CD4-positive, alpha-beta T cell treated with Interleukin-4 for 1 hour (primary cell): ENCODE measurements at regions not wholly inside any gene's neighbourhood (a gene's known extent, or its start where the extent isn't known, plus 50 kb on each side); places are given as distances from the start of the nearest gene placed in this dataset.

Experiments used
- DNase-seq, 2 donors: peaks; one replicate each; pipeline ENCODE4 v3.0.0-alpha.2; 2020 to 2022

DNA sequence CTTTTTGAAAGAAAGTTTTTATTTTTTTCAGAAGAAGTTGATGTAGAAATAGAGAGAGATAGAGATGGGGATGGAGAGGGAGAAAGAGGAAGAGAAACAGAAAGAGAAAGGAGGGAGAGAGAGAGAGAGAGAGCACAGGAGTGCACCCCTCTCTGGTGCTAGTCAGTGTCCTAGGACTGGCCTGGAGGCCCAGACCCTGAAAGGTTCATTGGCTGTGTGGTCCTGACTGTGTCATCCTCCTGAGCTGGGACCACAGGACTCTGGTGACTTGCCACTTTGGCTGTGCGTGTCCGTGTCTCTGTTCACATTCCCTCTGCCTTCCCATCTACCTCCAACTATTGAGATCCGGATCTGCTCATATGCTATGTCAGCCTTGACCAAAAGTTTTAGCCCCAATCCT, 62.1 kb upstream of the SHH start:
- no peak for DNase-seq

GRCh38 chr7:155874010-155874409, 61.7 kb upstream of the SHH start:
- no peak for DNase-seq

DNA sequence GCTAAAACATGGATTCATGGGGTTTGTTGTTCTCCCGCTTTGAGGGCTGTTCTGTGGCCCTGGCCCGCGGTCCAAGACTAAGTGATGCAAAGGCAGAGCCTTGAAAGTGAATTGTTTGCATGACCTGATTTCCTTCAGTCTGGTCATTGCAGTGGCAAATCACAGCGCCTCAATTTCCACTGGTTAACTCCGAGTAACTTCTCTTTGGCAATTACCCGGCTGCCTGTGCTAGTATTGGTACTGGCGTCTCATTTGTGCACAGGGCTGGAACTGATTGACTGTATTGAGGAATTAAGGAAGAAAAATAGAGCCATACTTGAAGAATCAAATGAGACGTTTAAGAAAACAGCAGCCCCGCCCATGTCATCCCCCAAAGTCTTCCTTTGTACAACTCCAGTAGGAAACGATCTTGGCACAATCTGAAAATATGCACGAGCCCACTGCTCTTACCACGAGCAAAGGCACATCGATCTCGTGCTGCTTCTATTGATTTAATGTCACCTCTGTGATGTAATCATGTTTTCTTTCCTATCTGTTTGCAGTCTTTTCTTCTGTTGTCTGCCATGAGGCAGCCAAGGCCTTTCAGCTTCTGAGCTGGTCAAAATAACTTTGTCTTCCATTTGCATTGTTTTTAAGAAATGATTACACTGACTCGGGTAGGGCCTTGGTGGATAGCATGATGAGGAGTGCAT, 60.6 kb upstream of the SHH start:
- DNase-seq = no peak

- DNase-seq = no peak
These were observed 58.9 kb upstream of the SHH start for GRCh38 chr7:155871211-155871610.

- DNase-seq = no peak
These were observed 58.3 kb upstream of the SHH start for GRCh38 chr7:155870334-155871180.

DNA sequence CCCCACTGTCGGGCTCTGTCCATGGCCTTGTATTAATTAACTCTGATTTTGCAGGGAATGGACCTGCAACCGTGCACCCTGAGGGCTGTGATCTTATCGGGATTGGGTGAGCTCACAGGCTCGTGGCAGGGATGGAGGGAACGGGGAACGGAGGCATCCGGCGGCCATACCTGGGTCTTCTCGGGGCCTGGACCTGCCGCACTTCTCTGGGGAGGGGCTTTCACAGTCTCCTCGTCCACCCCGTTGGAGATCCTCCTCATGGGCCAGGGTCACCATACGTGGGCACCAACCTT, 57.5 kb upstream of the SHH start:
- DNase-seq = no peak

GRCh38 chr7:155868955-155869783, 56.9 kb upstream of the SHH start:
- DNase-seq = no peak

- DNase-seq = no peak
These were observed 55.6 kb upstream of the SHH start for GRCh38 chr7:155867734-155868400.

GRCh38 chr7:155867280-155867679, 55.0 kb upstream of the SHH start:
- no peak for DNase-seq

DNA sequence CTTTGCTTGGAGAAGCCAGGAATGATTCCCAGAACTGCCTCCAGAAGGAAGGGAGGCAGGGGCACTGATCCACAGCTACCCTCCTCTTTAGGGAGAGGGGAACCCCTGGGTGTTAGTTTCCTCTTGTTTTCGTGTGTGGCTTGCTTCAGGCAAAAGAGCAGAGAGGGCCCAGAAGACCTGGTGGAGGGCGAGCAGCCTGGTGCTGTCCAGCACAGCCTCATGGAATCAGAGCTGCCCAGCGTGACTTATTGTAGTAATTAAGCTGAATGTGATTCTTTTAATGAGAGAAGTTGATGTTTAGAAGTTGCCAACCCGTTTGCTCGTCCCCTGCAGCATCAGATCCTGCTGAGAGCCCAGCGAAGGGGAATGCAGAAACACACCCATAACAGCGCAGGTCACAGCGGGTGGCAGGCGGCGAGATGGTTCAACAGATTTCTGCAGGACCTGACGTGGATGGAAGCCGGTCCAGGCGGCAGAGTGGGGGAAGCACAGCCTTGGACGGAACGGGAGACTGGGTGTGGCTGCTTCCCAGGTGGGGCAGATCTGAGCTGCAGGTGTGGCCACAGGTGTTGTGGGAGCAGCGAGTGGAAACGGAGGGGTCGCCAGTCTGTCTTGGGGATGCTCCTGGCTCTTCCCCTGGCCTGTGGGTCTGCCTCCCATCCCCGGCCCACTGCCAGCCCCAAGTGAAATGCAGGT, 53.7 kb upstream of the SHH start:
- no peak for DNase-seq

GRCh38 chr7:155864991-155865690, 52.9 kb upstream of the SHH start:
- no peak for DNase-seq

DNA sequence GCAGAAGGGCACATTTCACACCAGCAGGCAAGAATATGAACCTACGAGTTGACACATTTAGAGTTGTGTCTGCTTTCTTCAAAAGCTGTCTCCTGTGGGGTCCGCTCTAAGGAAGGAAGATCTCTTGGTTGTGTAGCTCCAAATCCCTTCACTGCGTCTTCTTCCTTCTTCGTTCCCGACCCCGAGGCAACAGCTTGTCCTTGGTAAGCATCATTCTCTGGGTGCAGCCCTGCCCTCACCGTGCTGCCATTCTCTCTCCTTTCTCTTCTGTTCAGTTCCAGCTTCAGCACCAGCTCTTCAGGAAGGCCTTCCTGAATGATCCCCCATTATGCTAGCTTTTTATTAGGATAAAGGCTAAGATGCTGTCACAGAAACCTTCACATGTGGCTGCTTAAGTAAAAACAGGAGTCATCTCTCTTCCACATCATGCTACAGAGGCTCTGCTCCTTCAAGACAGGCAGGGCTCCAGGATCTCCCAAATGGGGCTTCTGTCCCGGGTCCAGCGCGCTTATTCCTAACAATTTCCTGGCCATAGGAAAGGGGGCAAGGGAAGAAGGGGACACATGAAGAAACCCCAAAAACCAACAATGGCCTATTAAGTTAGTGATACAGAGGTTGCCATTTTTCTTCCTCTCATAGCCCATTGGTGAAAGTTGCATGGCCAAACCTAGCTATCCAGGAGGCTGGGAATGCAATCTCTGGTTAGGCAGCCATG, 52.2 kb upstream of the SHH start:
- no peak for DNase-seq

DNA sequence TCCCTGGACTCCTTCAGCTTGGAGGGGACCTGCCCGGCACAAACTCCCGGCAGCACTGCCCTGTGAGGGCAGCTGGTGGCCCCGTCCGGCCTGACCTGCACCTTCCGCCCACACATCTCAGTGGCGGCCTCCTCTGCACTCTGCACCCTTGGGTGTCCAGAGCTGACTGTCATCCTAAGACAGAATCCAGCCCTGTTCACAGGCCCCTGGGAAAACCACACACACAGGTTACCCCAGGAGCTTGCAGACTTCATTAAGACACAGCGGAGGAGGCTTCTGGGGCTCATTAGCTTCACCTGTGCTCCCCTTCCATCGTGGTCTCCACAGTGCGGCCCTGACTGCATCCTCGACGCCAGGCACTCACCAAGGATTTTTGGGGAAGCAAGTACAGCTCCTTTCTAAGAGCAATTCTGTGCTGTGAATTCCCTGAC, 51.5 kb upstream of the SHH start:
- DNase-seq = no peak

DNA sequence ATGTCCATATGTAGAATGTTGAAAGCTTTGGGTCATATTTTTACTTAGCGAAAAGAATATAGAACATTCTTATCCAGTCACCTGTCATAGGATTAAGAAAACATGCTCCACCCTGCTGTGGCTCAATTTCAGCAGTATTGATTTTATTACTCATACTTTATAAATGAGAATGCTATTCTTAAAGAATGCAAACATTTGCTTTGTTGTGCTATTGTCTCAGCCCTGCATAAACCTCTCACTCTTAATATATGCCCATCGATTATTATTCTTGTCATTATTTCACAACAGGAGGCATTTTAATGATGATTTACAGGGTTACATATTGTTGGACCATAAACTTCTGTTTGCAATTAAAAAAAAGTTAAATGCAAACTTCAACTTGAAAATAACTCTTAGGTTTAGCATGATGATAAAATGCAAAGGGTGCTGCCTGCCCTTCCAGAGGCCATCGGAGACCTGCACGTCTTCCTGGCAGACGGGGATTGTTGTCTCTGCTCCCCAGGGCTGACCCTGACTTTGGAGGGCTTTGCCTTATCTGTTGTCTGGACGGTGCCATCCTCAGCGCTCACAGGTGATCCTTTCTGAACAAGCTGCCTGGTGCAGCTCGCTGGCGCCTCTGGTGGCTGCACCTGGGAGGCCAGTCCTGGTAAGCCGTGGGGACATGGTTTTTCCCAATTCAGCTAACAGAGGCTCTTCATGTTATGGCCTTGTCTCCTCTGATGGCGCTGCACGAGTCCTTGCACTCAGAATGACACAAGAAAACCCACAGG, 50.0 kb upstream of the SHH start:
- no peak for DNase-seq
